ENCODE measurements at regions not wholly inside any gene's neighbourhood (a gene's known extent, or its start where the extent isn't known, plus 50 kb on each side); places are given as distances from the start of the nearest gene placed in this dataset.

DNA sequence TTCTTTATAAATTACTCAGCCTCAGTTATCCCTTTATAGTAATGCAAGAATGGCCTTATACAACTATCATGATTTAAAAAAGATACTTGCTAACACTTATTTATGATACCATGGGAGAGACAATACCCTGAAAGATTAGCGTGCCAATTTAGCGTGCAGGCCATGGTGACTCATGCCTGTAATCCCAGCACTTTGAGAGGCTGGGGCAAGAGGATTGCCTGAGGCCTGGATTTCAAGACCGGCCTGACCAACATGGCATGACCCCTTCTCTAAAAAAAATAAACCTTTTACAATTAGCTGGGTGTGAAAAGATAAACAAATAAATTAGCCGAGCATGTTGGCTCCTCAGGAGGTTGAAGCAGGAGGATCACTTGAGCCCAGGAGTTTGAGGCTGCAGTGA lies 493.4 kb upstream of the FSIP2 start:
- H3K36me3 Mint-ChIP-seq (ENCODE audit: insufficient read depth in 1 of 3, low read depth in 3 of 3): peaks cover 0 to 4% (median 0%) of the 10 kb centered on the region in 3 experiments; a peak in 2 of 7 replicates
- no peak overlapping the region for H3K4me3 Mint-ChIP-seq
- H3K79me2 ChIP-seq (ENCODE audit: insufficient read depth, low read length): no peaks in the 10 kb centered on the region
- H3T11ph ChIP-seq (ENCODE audit: low read length): no peak overlapping the region
- H3K23me2 ChIP-seq (ENCODE audit: insufficient read length, low read depth, low read length, poor library complexity, severe bottlenecking): no peaks in the 10 kb centered on the region
- no peak overlapping the region for H3K14ac ChIP-seq (ENCODE audit: insufficient read depth, low read length)
- H2AK5ac ChIP-seq (ENCODE audit: insufficient read length, low read length): no peak overlapping the region
- no peaks in the 10 kb centered on the region for H3K9me3 ChIP-seq (ENCODE audit: control insufficient read depth, low read depth, low read length)
- no peaks in the 10 kb centered on the region for H4K20me1 ChIP-seq (ENCODE audit: control insufficient read depth, insufficient read depth, insufficient read length)
- H2AFZ ChIP-seq (ENCODE audit: low read length): no peak overlapping the region
- H2BK15ac ChIP-seq (ENCODE audit: low read depth, low read length): no peak overlapping the region
- H4K8ac ChIP-seq (replicated peaks; ENCODE audit: insufficient read length, low read depth, low read length): no peak overlapping the region
- no peak overlapping the region for H2BK20ac ChIP-seq (ENCODE audit: low read depth, low read length, poor library complexity, severe bottlenecking)
- H3K4me1 ChIP-seq (ENCODE audit: insufficient read depth, low read length): no peaks in the 10 kb centered on the region
- H2BK12ac ChIP-seq (ENCODE audit: insufficient read length, low read depth, low read length): no peak overlapping the region
- H3K56ac ChIP-seq (ENCODE audit: insufficient read length, low read depth, low read length): no peak overlapping the region
- H2BK120ac ChIP-seq (ENCODE audit: low read depth, low read length, poor library complexity, severe bottlenecking): no peak overlapping the region
- H3K4me1 Mint-ChIP-seq: no peaks in the 10 kb centered on the region; a peak in 1 of 4 replicates
- H3K9me3 Mint-ChIP-seq: peaks cover 3% of the 10 kb centered on the region in 2 experiments; a peak in 2 of 5 replicates
- no peaks in the 10 kb centered on the region for H3K79me1 ChIP-seq (ENCODE audit: insufficient read depth, low read depth, low read length, poor library complexity, severe bottlenecking)
- H4K5ac ChIP-seq (ENCODE audit: insufficient read length, low read depth, low read length): no peak overlapping the region
- TF ChIP-seq, protein P1, sequence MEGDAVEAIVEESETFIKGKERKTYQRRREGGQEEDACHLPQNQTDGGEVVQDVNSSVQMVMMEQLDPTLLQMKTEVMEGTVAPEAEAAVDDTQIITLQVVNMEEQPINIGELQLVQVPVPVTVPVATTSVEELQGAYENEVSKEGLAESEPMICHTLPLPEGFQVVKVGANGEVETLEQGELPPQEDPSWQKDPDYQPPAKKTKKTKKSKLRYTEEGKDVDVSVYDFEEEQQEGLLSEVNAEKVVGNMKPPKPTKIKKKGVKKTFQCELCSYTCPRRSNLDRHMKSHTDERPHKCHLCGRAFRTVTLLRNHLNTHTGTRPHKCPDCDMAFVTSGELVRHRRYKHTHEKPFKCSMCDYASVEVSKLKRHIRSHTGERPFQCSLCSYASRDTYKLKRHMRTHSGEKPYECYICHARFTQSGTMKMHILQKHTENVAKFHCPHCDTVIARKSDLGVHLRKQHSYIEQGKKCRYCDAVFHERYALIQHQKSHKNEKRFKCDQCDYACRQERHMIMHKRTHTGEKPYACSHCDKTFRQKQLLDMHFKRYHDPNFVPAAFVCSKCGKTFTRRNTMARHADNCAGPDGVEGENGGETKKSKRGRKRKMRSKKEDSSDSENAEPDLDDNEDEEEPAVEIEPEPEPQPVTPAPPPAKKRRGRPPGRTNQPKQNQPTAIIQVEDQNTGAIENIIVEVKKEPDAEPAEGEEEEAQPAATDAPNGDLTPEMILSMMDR (conservative IDR thresholded peaks at IDR 0.05): no peak
- no CpG with 5 or more reads among the region's 4 CpGs for WGBS (ENCODE audit: extremely low coverage, insufficient read length, low lambda C conversion rate)
- no peak for DNase-seq
- H3K27me3 Mint-ChIP-seq (ENCODE audit: low read depth): no peaks in the 10 kb centered on the region
- H3K4me2 ChIP-seq (ENCODE audit: insufficient read depth, insufficient read length, low read length): no peak overlapping the region
- H3K27ac Mint-ChIP-seq: no peak overlapping the region
- no peak overlapping the region for H2BK5ac ChIP-seq (ENCODE audit: insufficient read length, low read length)
- no peak overlapping the region for H4K91ac ChIP-seq (ENCODE audit: insufficient read length, low read depth, low read length)
- no peaks in the 10 kb centered on the region for H3K27me3 ChIP-seq (ENCODE audit: insufficient read depth, low read length)
- H3K4ac ChIP-seq (ENCODE audit: low read depth, low read length): no peak overlapping the region
- H3K9ac ChIP-seq (ENCODE audit: extremely low read depth, insufficient read length, low read length): no peak overlapping the region
- H3K18ac ChIP-seq (ENCODE audit: insufficient read length, low read depth, low read length): no peak overlapping the region
- no peak overlapping the region for H3K23ac ChIP-seq (ENCODE audit: insufficient read length, low read depth, low read length)
- H3K27ac ChIP-seq (ENCODE audit: insufficient read length, low read depth, low read length): no peak overlapping the region

Data from H9 (cell line).